Activated naive CD4-positive, alpha-beta T cell treated with Interleukin-2 at 50 U/mL for 16 hours (primary cell): ENCODE measurements at regions not wholly inside any gene's neighbourhood (a gene's known extent, or its start where the extent isn't known, plus 50 kb on each side); places are given as distances from the start of the nearest gene placed in this dataset.
"Not testable (repeated sequence)": the region's sequence is repeated elsewhere in the genome, so short reads cannot be mapped to it uniquely, and the experiment has no call there.

Experiments
- DNase-seq: peaks from one replicate; pipeline ENCODE4 v3.0.0-alpha.2; 2020

GRCh38 chrX:2561456-2561855 is 60.7 kb upstream of the DHRSX start:
- no peak for DNase-seq

- no peak for DNase-seq
Measured at GRCh38 chrX:2559124-2559523, 58.3 kb upstream of the DHRSX start.

- no peak for DNase-seq
Measured at GRCh38 chrX:2554891-2555290, 54.1 kb upstream of the DHRSX start.

DNA sequence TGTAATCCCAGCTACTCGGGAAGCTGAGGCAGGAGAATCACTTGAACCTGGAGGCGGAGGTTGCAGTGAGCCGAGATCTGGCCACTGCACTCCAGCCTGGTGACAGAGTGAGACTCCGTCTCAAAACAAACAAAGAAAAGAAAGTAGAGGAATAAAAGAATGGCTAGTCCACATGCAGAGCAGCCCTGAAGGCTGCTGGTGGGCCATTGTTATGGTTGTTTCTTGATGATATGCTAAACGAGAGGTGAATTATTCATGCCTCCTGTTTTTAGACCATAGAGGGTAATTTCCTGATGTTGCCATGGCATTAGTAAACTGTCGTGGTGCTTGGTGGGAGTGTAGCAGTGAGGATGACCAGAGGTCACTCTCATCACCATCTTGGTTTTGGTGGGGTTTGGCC is 53.3 kb upstream of the DHRSX start:
- not testable (repeated sequence) for DNase-seq

DNA sequence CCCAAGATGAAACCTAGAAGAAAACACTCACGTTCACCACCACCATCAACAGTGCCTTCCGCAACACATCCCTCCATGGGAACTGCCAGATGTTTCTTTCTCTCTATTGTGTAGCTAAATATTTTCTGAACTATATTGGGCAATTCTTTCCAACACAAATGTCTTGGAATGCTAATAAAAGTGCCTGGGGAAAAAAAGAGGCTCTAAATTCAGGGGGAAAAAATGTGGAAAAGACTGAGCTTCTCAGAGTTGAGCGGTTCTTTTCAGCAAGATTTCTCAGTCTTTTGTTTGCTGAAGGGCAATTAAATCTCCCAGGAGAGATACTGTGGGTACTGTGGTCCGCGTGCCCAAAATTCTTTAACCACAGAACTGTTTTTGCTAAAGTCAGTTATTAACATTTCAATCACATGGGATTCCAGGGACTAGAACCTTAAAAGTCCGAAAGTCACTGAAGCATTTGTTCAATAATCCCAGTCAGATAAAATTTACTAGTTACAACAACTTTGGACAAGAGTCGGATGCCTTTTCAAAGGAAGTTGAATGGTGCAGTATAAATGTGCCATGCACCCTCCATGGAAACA is 51.9 kb upstream of the DHRSX start:
- DNase-seq: no peak

DNA sequence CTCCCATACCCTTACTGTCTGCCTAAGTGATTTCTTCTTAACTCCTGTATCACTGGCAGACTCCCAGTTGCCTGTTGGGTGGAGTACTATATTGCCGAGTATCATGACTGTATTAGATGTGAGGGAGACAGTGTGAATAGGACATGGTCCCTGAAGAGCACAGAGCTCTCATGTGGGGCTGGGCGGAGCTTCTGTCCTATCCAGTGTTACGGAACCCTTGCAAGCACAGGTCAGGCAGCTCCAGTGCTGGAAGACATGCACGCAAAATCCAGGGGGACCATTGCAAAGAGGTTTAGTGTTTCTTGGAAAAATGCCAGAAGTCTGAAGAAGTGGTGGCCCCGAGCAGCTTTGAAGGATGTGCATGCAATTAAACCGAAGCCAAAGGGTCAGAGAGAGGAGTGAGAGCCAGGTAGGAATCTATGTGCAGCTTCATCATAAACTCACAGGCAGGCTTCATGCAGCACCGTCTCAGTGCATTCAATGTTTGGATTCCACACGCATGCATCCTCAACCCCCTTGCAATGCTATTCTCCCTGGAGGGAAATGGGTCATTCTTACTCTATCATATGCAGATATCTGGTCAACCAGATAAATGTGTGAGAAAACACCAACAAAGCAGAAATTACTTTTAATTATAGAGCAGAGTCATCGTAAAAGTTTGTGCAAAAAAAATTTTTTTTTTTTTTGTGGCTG is 49.7 kb upstream of the DHRSX start:
- DNase-seq: no peak
